ENCODE measurements at regions not wholly inside any gene's neighbourhood (a gene's known extent, or its start where the extent isn't known, plus 50 kb on each side); places are given as distances from the start of the nearest gene placed in this dataset.

GRCh38 chr18:34627137-34627920 is 82.8 kb upstream of the DTNA start:
- TF ChIP-seq, protein P1, sequence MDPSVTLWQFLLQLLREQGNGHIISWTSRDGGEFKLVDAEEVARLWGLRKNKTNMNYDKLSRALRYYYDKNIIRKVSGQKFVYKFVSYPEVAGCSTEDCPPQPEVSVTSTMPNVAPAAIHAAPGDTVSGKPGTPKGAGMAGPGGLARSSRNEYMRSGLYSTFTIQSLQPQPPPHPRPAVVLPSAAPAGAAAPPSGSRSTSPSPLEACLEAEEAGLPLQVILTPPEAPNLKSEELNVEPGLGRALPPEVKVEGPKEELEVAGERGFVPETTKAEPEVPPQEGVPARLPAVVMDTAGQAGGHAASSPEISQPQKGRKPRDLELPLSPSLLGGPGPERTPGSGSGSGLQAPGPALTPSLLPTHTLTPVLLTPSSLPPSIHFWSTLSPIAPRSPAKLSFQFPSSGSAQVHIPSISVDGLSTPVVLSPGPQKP (IDR thresholded peaks at IDR 0.05; ENCODE audit: borderline replicate concordance, low read depth, low read length): no peak
- TF ChIP-seq RAD21 (IDR thresholded peaks at IDR 0.05; ENCODE audit: low read length) (no peak), USF2 (IDR thresholded peaks at IDR 0.05; ENCODE audit: low read depth, low read length) (no peak), POLR2A (IDR thresholded peaks at IDR 0.05; ENCODE audit: low read depth, low read length) (no peak), MAZ (IDR thresholded peaks at IDR 0.05; ENCODE audit: borderline replicate concordance, low read depth, low read length) (no peak), FOS (IDR thresholded peaks at IDR 0.05; ENCODE audit: low read depth, low read length) (no peak), SMC3 (IDR thresholded peaks at IDR 0.05; ENCODE audit: low read depth, low read length) (no peak), RCOR1 (IDR thresholded peaks at IDR 0.05; ENCODE audit: insufficient replicate concordance, low read length) (no peak), CEBPB (IDR thresholded peaks at IDR 0.05; ENCODE audit: low read depth, low read length) (no peak)
- TF ChIP-seq, protein P2, sequence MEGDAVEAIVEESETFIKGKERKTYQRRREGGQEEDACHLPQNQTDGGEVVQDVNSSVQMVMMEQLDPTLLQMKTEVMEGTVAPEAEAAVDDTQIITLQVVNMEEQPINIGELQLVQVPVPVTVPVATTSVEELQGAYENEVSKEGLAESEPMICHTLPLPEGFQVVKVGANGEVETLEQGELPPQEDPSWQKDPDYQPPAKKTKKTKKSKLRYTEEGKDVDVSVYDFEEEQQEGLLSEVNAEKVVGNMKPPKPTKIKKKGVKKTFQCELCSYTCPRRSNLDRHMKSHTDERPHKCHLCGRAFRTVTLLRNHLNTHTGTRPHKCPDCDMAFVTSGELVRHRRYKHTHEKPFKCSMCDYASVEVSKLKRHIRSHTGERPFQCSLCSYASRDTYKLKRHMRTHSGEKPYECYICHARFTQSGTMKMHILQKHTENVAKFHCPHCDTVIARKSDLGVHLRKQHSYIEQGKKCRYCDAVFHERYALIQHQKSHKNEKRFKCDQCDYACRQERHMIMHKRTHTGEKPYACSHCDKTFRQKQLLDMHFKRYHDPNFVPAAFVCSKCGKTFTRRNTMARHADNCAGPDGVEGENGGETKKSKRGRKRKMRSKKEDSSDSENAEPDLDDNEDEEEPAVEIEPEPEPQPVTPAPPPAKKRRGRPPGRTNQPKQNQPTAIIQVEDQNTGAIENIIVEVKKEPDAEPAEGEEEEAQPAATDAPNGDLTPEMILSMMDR (conservative IDR thresholded peaks at IDR 0.05; ENCODE audit: low read depth, low read length): no peak
